ENCODE measurements at regions not wholly inside any gene's neighbourhood (a gene's known extent, or its start where the extent isn't known, plus 50 kb on each side); places are given as distances from the start of the nearest gene placed in this dataset.

DNA sequence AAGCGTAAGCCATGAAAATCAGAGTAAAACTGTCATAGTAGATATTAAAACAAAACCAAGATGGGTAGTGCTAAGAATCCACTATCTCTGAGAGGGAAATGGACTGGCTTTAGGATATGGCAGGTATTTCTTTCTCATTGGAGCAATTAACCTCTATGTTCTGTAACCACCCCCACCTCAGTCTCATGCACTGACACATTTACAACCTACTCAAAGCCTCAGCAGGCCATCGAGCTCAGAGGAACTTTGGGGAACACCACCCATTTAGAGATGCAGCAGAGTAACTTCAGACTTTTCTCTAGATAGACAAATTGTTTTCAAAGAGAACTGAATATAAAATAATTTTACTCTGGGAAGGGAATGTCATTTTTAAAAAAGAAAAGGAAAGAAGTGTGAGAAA lies 615.8 kb upstream of the ZFHX3 start:
- no peak overlapping the region for H3K4me2 ChIP-seq (ENCODE audit: low read length)

DNA sequence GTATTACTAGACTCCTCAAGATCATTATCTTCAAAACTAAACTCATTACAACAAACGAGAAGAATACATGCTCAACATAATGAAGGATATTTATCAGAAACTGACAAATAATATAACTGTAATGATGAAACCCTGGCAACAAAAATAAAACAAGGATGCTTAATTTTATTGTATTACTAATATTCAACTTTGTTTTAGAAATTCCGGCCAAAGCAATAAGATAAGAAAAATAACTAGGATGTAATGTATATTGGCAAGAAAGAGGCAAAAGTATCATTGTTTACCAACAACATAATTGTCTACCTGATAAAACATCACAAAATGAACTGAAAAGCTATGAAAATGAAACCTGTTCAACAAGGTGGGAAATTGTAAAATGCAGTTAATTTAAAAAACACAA lies 588.3 kb upstream of the ZFHX3 start:
- no peak for TF ChIP-seq TCF7L2 (IDR thresholded peaks at IDR 0.05; ENCODE audit: borderline replicate concordance, extremely low read depth, insufficient read depth, insufficient read length)
- TF ChIP-seq SRF (IDR thresholded peaks at IDR 0.05; ENCODE audit: low read depth): no peak
- TF ChIP-seq FOSL1 (IDR thresholded peaks at IDR 0.05; ENCODE audit: low read depth): no peak
- no peak for TF ChIP-seq ZFX (IDR thresholded peaks at IDR 0.05)
- no peak for TF ChIP-seq EGR1 (IDR thresholded peaks at IDR 0.05; ENCODE audit: low read depth)
- TF ChIP-seq, protein P1, sequence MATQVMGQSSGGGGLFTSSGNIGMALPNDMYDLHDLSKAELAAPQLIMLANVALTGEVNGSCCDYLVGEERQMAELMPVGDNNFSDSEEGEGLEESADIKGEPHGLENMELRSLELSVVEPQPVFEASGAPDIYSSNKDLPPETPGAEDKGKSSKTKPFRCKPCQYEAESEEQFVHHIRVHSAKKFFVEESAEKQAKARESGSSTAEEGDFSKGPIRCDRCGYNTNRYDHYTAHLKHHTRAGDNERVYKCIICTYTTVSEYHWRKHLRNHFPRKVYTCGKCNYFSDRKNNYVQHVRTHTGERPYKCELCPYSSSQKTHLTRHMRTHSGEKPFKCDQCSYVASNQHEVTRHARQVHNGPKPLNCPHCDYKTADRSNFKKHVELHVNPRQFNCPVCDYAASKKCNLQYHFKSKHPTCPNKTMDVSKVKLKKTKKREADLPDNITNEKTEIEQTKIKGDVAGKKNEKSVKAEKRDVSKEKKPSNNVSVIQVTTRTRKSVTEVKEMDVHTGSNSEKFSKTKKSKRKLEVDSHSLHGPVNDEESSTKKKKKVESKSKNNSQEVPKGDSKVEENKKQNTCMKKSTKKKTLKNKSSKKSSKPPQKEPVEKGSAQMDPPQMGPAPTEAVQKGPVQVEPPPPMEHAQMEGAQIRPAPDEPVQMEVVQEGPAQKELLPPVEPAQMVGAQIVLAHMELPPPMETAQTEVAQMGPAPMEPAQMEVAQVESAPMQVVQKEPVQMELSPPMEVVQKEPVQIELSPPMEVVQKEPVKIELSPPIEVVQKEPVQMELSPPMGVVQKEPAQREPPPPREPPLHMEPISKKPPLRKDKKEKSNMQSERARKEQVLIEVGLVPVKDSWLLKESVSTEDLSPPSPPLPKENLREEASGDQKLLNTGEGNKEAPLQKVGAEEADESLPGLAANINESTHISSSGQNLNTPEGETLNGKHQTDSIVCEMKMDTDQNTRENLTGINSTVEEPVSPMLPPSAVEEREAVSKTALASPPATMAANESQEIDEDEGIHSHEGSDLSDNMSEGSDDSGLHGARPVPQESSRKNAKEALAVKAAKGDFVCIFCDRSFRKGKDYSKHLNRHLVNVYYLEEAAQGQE (IDR thresholded peaks at IDR 0.05; ENCODE audit: low read depth): no peak
- Histone ChIP-seq H3K9me3 (ENCODE audit: control insufficient read depth in 1 of 2, insufficient read depth in 1 of 2, low read depth in 1 of 2, low read length in 2 of 2) (no peaks in the 10 kb centered on the region), H4K20me1 (ENCODE audit: insufficient read depth) (no peaks in the 10 kb centered on the region; the same call in 1 of the 2 replicates), H3K4me2 (ENCODE audit: low read length) (no peak overlapping the region), H3K9ac (ENCODE audit: low read length) (no peak overlapping the region), H3K4me1 (ENCODE audit: control insufficient read depth in 1 of 2, insufficient read depth in 2 of 2, low read length in 2 of 2) (no peaks in the 10 kb centered on the region), H3K27me3 (ENCODE audit: insufficient read depth, low read length) (peaks cover 22% of the 10 kb centered on the region; the same call in 1 of the 2 replicates), H3K36me3 (ENCODE audit: control insufficient read depth in 1 of 2, insufficient read depth in 2 of 2, low read length in 2 of 2) (no peaks in the 10 kb centered on the region), H3K9me2 (ENCODE audit: insufficient read depth) (no peaks in the 10 kb centered on the region), H3K27ac (ENCODE audit: low read depth, low read length) (no peak overlapping the region), H3K79me2 (ENCODE audit: insufficient read depth, low read length) (no peaks in the 10 kb centered on the region), H3K4me3 (replicated peaks in 1 of 2; ENCODE audit: low read depth in 1 of 2, low read length in 2 of 2) (no peak overlapping the region), H2AFZ (ENCODE audit: low read depth, low read length, poor library complexity, severe bottlenecking) (no peak overlapping the region)
- no TSS peak for BruUV-seq (replicated peaks)
- ChIA-PET POLR2A (no interaction called here), CTCF (no interaction called here), RAD21 (ENCODE audit: low non-redundant PET in 1 of 2, low total read pairs in 2 of 2, uncharacterized antibody in 2 of 2, unreplicated experiment in 2 of 2) (no interaction called here)
- DNase-seq (ENCODE audit: low read depth, low spot score): no peak
- ATAC-seq: no peak
- intact Hi-C loops (cut with micrococcal nuclease): no loop called here

More for the DNA sequence above, 615.8 kb upstream of the ZFHX3 start:
- H3K27me3 ChIP-seq (ENCODE audit: insufficient read depth, low read length): peaks cover 56% of the 10 kb centered on the region
- H3K4me3 ChIP-seq (replicated peaks in 1 of 2; ENCODE audit: low read depth in 1 of 2, low read length in 2 of 2): no peak overlapping the region
- no peaks in the 10 kb centered on the region for H4K20me1 ChIP-seq (ENCODE audit: insufficient read depth)
- RAD21 ChIA-PET (ENCODE audit: low non-redundant PET in 1 of 2, low total read pairs in 2 of 2, uncharacterized antibody in 2 of 2, unreplicated experiment in 2 of 2): no interaction called here
- POLR2A ChIA-PET: no interaction called here
- TF ChIP-seq FOSL1 (IDR thresholded peaks at IDR 0.05; ENCODE audit: low read depth) (no peak), CEBPB (IDR thresholded peaks at IDR 0.05; ENCODE audit: low read depth) (no peak), RAD21 (IDR thresholded peaks at IDR 0.05; ENCODE audit: low read depth) (no peak)
- no peak overlapping the region for H2AFZ ChIP-seq (ENCODE audit: low read depth, low read length, poor library complexity, severe bottlenecking)
- DNase-seq (ENCODE audit: low read depth, low spot score) (no peak), ATAC-seq (no peak)
- H3K9me2 ChIP-seq (ENCODE audit: insufficient read depth): no peaks in the 10 kb centered on the region
- no TSS peak for BruUV-seq (replicated peaks)
- intact Hi-C loops (cut with micrococcal nuclease): no loop called here
- no peak overlapping the region for H3K9ac ChIP-seq (ENCODE audit: low read length)
- H3K27ac ChIP-seq (ENCODE audit: low read depth, low read length): no peak overlapping the region
- no peaks in the 10 kb centered on the region for H3K36me3 ChIP-seq (ENCODE audit: control insufficient read depth in 1 of 2, insufficient read depth in 2 of 2, low read length in 2 of 2)
- CTCF ChIA-PET: no interaction called here
- H3K79me2 ChIP-seq (ENCODE audit: insufficient read depth, low read length): no peaks in the 10 kb centered on the region
- no peaks in the 10 kb centered on the region for H3K4me1 ChIP-seq (ENCODE audit: control insufficient read depth in 1 of 2, insufficient read depth in 2 of 2, low read length in 2 of 2)
- H3K9me3 ChIP-seq (ENCODE audit: control insufficient read depth in 1 of 2, insufficient read depth in 1 of 2, low read depth in 1 of 2, low read length in 2 of 2): no peaks in the 10 kb centered on the region
